Heart left ventricle (tissue), 13 donors: ENCODE measurements at regions not wholly inside any gene's neighbourhood (a gene's known extent, or its start where the extent isn't known, plus 50 kb on each side); places are given as distances from the start of the nearest gene placed in this dataset.

Source experiments
- CTCF ChIP-seq, 12 donors: fragments of 200-600 bp; sonication (generic) in 4 of 12; IDR thresholded peaks; one replicate each; pipeline versions ENCODE4 v1.5.0 to v1.8.0; 2018 to 2022; ENCODE audit warnings: antibody characterized with exemption in 12 of 12, mild to moderate bottlenecking in 5 of 12
- POLR2A ChIP-seq, 2 donors: fragments of 450-650 bp; IDR thresholded peaks; one replicate each; pipeline ENCODE4 v1.6.1; 2017; ENCODE audit warnings: antibody characterized with exemption in 2 of 2, mild to moderate bottlenecking in 2 of 2, moderate library complexity in 2 of 2
- donor health status: ischemic (EF 13 %, LVEDD 7.1; RV severe dilation, severe dysfunction).
- donor health status: DM: no; HTN: yes; CAD: no.
- donor health status: DM: no; HTN: no; CAD: no.
- donor health status: ischemic (EF 25% LVEDD 6.9; RV normal size, moderate dysfunction).
- donor health status: ischemic (EF 25% LVEDD 5.7; RV mildly dilated, moderate dysfunction).
- donor health status: ischemic (EF 35%, LVEDD 5.7; RV mildly dilated, moderate dysfunction).
- donor health status: nonischemic (EF 11% LVEDD 7.7; RV severe dilation, severe dysfunction).
- donor health status: DM: yes; HTN: yes; CAD: no.
- donor health status: PGD.
- donor health status: ischemic (EF 29% LVEDD 5.4; RV normal size, mild dysfunction).
- donor health status: nonischemic (EF 23%, LVEDD 6.1; RV moderate dilation, normal function).

GRCh38 chr7:136039577-136040345 lies 62.6 kb upstream of the MTPN start:
- TF ChIP-seq CTCF (IDR thresholded peaks at IDR 0.05) (no peak), POLR2A (IDR thresholded peaks at IDR 0.05) (no peak)
